ENCODE measurements at regions not wholly inside any gene's neighbourhood (a gene's known extent, or its start where the extent isn't known, plus 50 kb on each side); places are given as distances from the start of the nearest gene placed in this dataset.

DNA sequence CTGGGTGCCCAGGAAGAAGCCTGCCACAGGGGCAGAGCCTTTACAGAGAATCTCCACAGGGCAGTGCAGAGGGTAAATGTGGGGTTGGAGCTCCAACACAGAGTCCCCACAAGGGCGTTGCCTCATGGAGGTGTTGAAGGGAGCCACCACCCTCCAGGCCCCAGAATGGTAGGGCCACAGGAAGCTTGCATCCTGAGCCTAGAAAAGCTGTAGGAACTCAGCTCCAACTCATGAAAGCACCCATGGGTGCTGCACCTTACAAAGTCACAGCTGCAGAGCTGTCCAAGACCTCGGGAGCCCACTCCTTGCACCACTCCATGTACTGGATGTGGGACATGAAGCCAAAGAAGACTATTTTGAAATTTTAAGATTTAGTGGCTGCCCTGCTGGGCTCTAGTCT lies 73.3 kb upstream of the KCNH8 start:
- Histone ChIP-seq H3K27ac (ENCODE audit: control insufficient read depth, insufficient read depth, low read length) (no peak overlapping the region), H3K4me1 (ENCODE audit: control insufficient read depth, extremely low read depth, insufficient read depth, low read length) (no peaks in the 10 kb centered on the region), H4K20me1 (ENCODE audit: control insufficient read depth, extremely low read depth, insufficient read depth, low read length) (no peaks in the 10 kb centered on the region), H3K9ac (ENCODE audit: control insufficient read depth, extremely low read depth, insufficient read depth, low read length) (no peak overlapping the region), H3K4me2 (ENCODE audit: control insufficient read depth, extremely low read depth, insufficient read depth, low read depth, low read length) (no peak overlapping the region), H3K36me3 (ENCODE audit: control insufficient read depth in 2 of 2, extremely low read depth in 1 of 2, insufficient read depth in 2 of 2, low read length in 2 of 2) (no peaks in the 10 kb centered on the region), H3K9me1 (ENCODE audit: control insufficient read depth, extremely low read depth, insufficient read depth, low read length) (no peaks in the 10 kb centered on the region), H3K4me3 (ENCODE audit: control insufficient read depth in 2 of 3, extremely low read depth in 1 of 3, insufficient read depth in 2 of 3, low read depth in 1 of 3, low read length in 3 of 3) (no peak overlapping the region), H3K27me3 (ENCODE audit: control insufficient read depth, extremely low read depth, insufficient read depth, low read length) (no peaks in the 10 kb centered on the region), H3K9me3 (ENCODE audit: control insufficient read depth, low read depth, low read length) (no peaks in the 10 kb centered on the region), H3K79me2 (ENCODE audit: control insufficient read depth, insufficient read depth, low read length) (no peaks in the 10 kb centered on the region), H2AFZ (ENCODE audit: control insufficient read depth, low read length) (no peak overlapping the region)
- DNase-seq (ENCODE audit: low read depth, low spot score): no peak
- dilution Hi-C loops (cut with MboI; ENCODE audit: extremely low pct_ligation_motif_present, low sequenced_read_pairs): no loop called here
- no peak for TF ChIP-seq EZH2 (IDR thresholded peaks at IDR 0.05; ENCODE audit: low read length)
- TF ChIP-seq, protein P1, sequence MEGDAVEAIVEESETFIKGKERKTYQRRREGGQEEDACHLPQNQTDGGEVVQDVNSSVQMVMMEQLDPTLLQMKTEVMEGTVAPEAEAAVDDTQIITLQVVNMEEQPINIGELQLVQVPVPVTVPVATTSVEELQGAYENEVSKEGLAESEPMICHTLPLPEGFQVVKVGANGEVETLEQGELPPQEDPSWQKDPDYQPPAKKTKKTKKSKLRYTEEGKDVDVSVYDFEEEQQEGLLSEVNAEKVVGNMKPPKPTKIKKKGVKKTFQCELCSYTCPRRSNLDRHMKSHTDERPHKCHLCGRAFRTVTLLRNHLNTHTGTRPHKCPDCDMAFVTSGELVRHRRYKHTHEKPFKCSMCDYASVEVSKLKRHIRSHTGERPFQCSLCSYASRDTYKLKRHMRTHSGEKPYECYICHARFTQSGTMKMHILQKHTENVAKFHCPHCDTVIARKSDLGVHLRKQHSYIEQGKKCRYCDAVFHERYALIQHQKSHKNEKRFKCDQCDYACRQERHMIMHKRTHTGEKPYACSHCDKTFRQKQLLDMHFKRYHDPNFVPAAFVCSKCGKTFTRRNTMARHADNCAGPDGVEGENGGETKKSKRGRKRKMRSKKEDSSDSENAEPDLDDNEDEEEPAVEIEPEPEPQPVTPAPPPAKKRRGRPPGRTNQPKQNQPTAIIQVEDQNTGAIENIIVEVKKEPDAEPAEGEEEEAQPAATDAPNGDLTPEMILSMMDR (optimal IDR thresholded peaks at IDR 0.05 in 1 of 3, IDR thresholded peaks at IDR 0.05 in 1 of 3, conservative IDR thresholded peaks at IDR 0.05 in 1 of 3; ENCODE audit: extremely low read depth in 1 of 3, insufficient read depth in 2 of 3, low read length in 3 of 3): no peak
- FAIRE-seq: no peak

DNA sequence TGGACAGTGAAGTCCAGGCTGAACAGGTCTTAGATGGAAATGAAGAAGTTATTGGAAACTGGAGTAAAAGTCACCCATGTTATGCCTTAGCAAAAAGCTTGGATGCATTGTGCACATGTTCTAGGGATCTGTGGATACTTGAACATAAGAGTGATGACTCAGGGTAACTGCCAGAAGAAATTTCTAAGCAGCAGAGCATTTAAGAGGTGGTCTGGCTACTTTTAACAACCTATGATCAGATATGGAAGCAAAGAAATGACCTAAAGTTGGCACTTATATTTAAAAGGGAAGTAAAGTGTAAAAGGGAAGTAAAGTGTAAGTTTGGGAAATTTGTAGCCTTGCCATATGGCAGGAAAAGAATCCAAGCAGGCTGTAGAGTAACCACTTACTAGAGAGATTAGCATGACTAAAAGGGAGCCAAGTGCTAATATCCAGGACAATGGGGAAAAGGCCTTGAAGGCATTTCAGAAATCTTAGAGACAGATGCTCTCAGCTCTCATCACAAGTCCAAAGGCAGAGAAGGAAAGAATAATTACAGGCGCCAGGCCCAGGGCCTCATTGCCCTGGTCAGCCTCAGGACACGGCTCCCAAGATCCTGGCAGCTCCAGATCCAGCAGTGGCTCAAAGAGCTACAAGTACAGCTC lies 73.9 kb upstream of the KCNH8 start:
- Histone ChIP-seq H3K4me2 (ENCODE audit: control insufficient read depth, extremely low read depth, insufficient read depth, low read depth, low read length) (no peak overlapping the region), H3K9me3 (ENCODE audit: control insufficient read depth, low read depth, low read length) (no peaks in the 10 kb centered on the region), H3K79me2 (ENCODE audit: control insufficient read depth, insufficient read depth, low read length) (no peaks in the 10 kb centered on the region), H3K27me3 (ENCODE audit: control insufficient read depth, extremely low read depth, insufficient read depth, low read length) (no peaks in the 10 kb centered on the region), H3K9ac (ENCODE audit: control insufficient read depth, extremely low read depth, insufficient read depth, low read length) (no peak overlapping the region), H2AFZ (ENCODE audit: control insufficient read depth, low read length) (no peak overlapping the region), H3K9me1 (ENCODE audit: control insufficient read depth, extremely low read depth, insufficient read depth, low read length) (no peaks in the 10 kb centered on the region), H3K4me1 (ENCODE audit: control insufficient read depth, extremely low read depth, insufficient read depth, low read length) (no peaks in the 10 kb centered on the region), H3K4me3 (ENCODE audit: control insufficient read depth in 2 of 3, extremely low read depth in 1 of 3, insufficient read depth in 2 of 3, low read depth in 1 of 3, low read length in 3 of 3) (no peak overlapping the region), H3K36me3 (ENCODE audit: control insufficient read depth in 2 of 2, extremely low read depth in 1 of 2, insufficient read depth in 2 of 2, low read length in 2 of 2) (no peaks in the 10 kb centered on the region), H3K27ac (ENCODE audit: control insufficient read depth, insufficient read depth, low read length) (no peak overlapping the region), H4K20me1 (ENCODE audit: control insufficient read depth, extremely low read depth, insufficient read depth, low read length) (no peaks in the 10 kb centered on the region)
- FAIRE-seq (no peak), DNase-seq (ENCODE audit: low read depth, low spot score) (no peak)
- dilution Hi-C loops (cut with MboI; ENCODE audit: extremely low pct_ligation_motif_present, low sequenced_read_pairs): no loop called here
- TF ChIP-seq, protein P1 (optimal IDR thresholded peaks at IDR 0.05 in 1 of 3, IDR thresholded peaks at IDR 0.05 in 1 of 3, conservative IDR thresholded peaks at IDR 0.05 in 1 of 3; ENCODE audit: extremely low read depth in 1 of 3, insufficient read depth in 2 of 3, low read length in 3 of 3): no peak

Measured in keratinocyte (primary cell).